HUES48 (cell line): ENCODE measurements at regions not wholly inside any gene's neighbourhood (a gene's known extent, or its start where the extent isn't known, plus 50 kb on each side); places are given as distances from the start of the nearest gene placed in this dataset.

Experiments used
- H3K27ac ChIP-seq: one replicate; pipeline ENCODE4 v1.7.0; 2013; ENCODE audit warnings: low read depth, low read length, inconsistent platforms
- H3K27me3 ChIP-seq: 2 replicates; pipeline ENCODE4 v1.6.1; 2013; ENCODE audit warnings: mild to moderate bottlenecking, low read length; ENCODE audit not compliant: control insufficient read depth, insufficient read depth
- H3K36me3 ChIP-seq: 2 replicates; pipeline ENCODE4 v1.6.1; 2013; ENCODE audit warnings: low read length; ENCODE audit not compliant: control insufficient read depth, insufficient read depth
- H3K4me1 ChIP-seq: 2 replicates; pipeline ENCODE4 v1.6.1; 2013; ENCODE audit warnings: mild to moderate bottlenecking, low read length; ENCODE audit not compliant: control insufficient read depth, insufficient read depth
- H3K4me3 ChIP-seq: 2 replicates; pipeline ENCODE4 v1.5.1; 2013; ENCODE audit warnings: mild to moderate bottlenecking, low read depth, low read length
- H3K9ac ChIP-seq: 2 replicates; pipeline ENCODE4 v1.6.1; 2013; ENCODE audit warnings: mild to moderate bottlenecking, low read depth, low read length, moderate library complexity
- H3K9me3 ChIP-seq: 2 replicates; pipeline ENCODE4 v1.6.1; 2013; ENCODE audit warnings: low read length; ENCODE audit not compliant: control insufficient read depth, insufficient read depth

DNA sequence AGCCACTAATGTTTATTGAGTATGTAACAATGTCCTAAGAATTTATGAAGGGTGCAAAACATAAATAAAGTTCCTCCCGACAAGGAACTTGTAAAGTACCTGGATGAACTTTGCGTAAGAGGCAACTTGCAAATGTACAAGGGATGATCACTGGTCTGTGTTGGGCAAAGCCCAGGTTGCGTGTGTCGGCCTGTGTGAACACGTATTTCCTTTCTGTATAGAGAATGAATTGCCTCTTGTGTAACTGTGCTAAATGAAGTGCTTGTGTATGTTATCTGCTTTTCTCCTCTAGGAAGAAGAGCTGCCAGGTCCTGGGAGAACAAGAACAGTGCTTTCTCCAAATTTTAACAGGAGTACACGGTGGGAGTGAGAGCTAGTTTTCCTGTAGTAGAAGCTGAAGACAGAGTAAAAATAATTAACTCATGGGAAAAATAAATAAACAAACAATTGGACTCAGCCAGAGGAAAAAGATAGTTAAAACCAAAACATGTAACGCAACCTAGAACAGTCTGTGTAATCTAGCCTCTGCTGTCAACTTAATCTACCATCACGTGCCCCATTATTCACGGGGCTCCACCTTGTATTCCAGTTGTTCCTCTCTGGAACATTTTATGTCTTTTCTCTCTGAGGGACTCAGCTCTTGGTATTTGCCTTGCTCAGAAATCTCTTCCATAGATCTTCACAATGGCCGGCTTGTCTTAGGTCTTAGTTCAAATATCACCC, 83.7 kb upstream of the RASGRP1 start:
- H3K9ac ChIP-seq: no peak overlapping the region
- H3K4me3 ChIP-seq: no peak overlapping the region
- no peaks in the 10 kb centered on the region; the same call in 1 of the 2 replicates for H3K27me3 ChIP-seq
- H3K36me3 ChIP-seq: no peaks in the 10 kb centered on the region
- H3K4me1 ChIP-seq: no peaks in the 10 kb centered on the region; the same call in 1 of the 2 replicates
- H3K27ac ChIP-seq: no peak overlapping the region
- no peaks in the 10 kb centered on the region for H3K9me3 ChIP-seq

DNA sequence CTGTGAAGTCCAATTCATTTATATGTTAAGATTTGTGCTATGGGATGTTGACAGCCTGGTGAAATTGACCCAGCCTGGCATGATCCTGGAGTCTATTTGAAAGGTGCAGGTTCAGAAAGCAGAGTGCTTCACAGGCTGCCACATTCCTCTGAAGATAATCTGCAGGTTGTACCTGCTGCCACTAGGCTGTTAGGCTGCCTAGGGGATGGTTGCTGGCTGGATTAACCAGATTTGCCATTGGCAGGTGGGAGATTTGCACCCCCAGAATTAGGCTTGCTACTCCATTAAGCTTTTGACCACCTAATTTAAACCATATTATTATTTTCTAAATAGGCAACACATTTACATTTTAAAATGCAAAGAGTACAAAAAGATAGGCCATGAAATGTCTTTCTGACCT, 85.8 kb upstream of the RASGRP1 start:
- Histone ChIP-seq H3K36me3 (no peaks in the 10 kb centered on the region), H3K4me3 (no peak overlapping the region), H3K9me3 (no peaks in the 10 kb centered on the region), H3K27ac (no peak overlapping the region), H3K27me3 (no peaks in the 10 kb centered on the region), H3K9ac (no peak overlapping the region), H3K4me1 (no peaks in the 10 kb centered on the region; the same call in 1 of the 2 replicates)

GRCh38 chr15:38650936-38651327, 86.3 kb upstream of the RASGRP1 start:
- Histone ChIP-seq H3K27ac (no peak overlapping the region), H3K9ac (no peak overlapping the region), H3K36me3 (no peaks in the 10 kb centered on the region), H3K4me1 (no peaks in the 10 kb centered on the region; the same call in 1 of the 2 replicates), H3K9me3 (no peaks in the 10 kb centered on the region), H3K4me3 (no peak overlapping the region), H3K27me3 (no peaks in the 10 kb centered on the region)

GRCh38 chr15:38651328-38652038, 86.9 kb upstream of the RASGRP1 start:
- Histone ChIP-seq H3K4me1 (no peaks in the 10 kb centered on the region; the same call in 1 of the 2 replicates), H3K9me3 (no peaks in the 10 kb centered on the region), H3K27ac (no peak overlapping the region), H3K36me3 (no peaks in the 10 kb centered on the region), H3K27me3 (no peaks in the 10 kb centered on the region), H3K9ac (no peak overlapping the region), H3K4me3 (no peak overlapping the region)

GRCh38 chr15:38652183-38652794, 87.7 kb upstream of the RASGRP1 start:
- H3K9ac ChIP-seq: no peak overlapping the region
- no peak overlapping the region for H3K4me3 ChIP-seq
- H3K4me1 ChIP-seq: no peaks in the 10 kb centered on the region; the same call in 1 of the 2 replicates
- H3K36me3 ChIP-seq: no peaks in the 10 kb centered on the region
- no peak overlapping the region for H3K27ac ChIP-seq
- no peaks in the 10 kb centered on the region for H3K9me3 ChIP-seq
- H3K27me3 ChIP-seq: no peaks in the 10 kb centered on the region

DNA sequence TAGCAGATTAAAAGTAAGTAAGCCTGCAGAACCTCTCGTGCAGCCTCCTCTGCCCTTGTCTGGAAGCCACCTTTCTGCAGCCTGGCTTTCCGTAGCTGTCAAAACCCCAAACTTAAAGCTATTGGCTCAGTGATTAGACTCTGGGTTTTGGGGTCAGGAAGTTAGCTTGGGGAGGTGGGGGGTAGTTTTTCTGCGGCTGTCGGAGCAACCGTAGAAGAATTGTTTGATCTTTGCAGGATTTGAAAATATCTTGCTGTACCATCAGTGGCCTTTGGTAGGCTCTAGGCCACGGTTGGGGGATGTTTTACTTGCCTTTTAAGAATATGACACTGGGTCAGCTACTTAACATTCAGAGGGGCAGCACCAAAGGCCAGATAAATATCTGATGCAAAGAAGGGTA, 88.4 kb upstream of the RASGRP1 start:
- H3K27ac ChIP-seq: no peak overlapping the region
- no peaks in the 10 kb centered on the region for H3K9me3 ChIP-seq
- no peaks in the 10 kb centered on the region for H3K36me3 ChIP-seq
- H3K27me3 ChIP-seq: no peaks in the 10 kb centered on the region
- no peak overlapping the region for H3K4me3 ChIP-seq
- H3K9ac ChIP-seq: no peak overlapping the region
- no peaks in the 10 kb centered on the region; the same call in 1 of the 2 replicates for H3K4me1 ChIP-seq

DNA sequence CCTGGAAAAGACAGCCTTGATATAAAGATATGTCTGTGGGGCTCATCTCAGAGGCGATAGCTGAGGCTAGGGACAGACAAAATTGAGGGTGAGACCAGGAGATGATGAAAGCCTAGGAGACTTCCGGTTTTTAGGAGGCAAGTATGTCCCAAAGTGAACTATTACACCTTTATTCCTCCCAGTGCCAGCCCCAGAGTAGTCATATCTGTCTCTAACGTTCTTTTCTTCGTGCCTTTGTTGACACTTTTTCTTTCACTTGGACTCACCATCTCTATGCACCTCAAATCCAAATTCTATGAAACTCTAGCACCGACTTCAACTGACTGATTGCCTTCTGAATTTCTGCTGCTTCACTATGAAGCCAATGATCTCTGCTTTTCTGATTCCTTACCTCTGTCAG, 93.8 kb upstream of the RASGRP1 start:
- no peak overlapping the region for H3K27ac ChIP-seq
- H3K36me3 ChIP-seq: no peaks in the 10 kb centered on the region
- no peaks in the 10 kb centered on the region for H3K9me3 ChIP-seq
- H3K9ac ChIP-seq: no peak overlapping the region
- H3K4me1 ChIP-seq: no peaks in the 10 kb centered on the region
- no peaks in the 10 kb centered on the region for H3K27me3 ChIP-seq
- H3K4me3 ChIP-seq: no peak overlapping the region

GRCh38 chr15:38660738-38661137, 96.1 kb upstream of the RASGRP1 start:
- no peaks in the 10 kb centered on the region for H3K36me3 ChIP-seq
- no peaks in the 10 kb centered on the region for H3K9me3 ChIP-seq
- H3K4me3 ChIP-seq: no peak overlapping the region
- no peaks in the 10 kb centered on the region for H3K27me3 ChIP-seq
- no peaks in the 10 kb centered on the region for H3K4me1 ChIP-seq
- H3K9ac ChIP-seq: no peak overlapping the region
- H3K27ac ChIP-seq: no peak overlapping the region

GRCh38 chr15:38662033-38662802, 97.6 kb upstream of the RASGRP1 start:
- no peaks in the 10 kb centered on the region for H3K4me1 ChIP-seq
- no peaks in the 10 kb centered on the region for H3K9me3 ChIP-seq
- no peaks in the 10 kb centered on the region for H3K27me3 ChIP-seq
- H3K27ac ChIP-seq: no peak overlapping the region
- no peak overlapping the region for H3K4me3 ChIP-seq
- no peak overlapping the region for H3K9ac ChIP-seq
- no peaks in the 10 kb centered on the region for H3K36me3 ChIP-seq

GRCh38 chr15:38662805-38663204, 98.2 kb upstream of the RASGRP1 start:
- no peaks in the 10 kb centered on the region for H3K9me3 ChIP-seq
- no peaks in the 10 kb centered on the region for H3K36me3 ChIP-seq
- no peak overlapping the region for H3K4me3 ChIP-seq
- no peak overlapping the region for H3K9ac ChIP-seq
- no peaks in the 10 kb centered on the region for H3K4me1 ChIP-seq
- H3K27ac ChIP-seq: no peak overlapping the region
- no peaks in the 10 kb centered on the region for H3K27me3 ChIP-seq
